ENCODE measurements at regions not wholly inside any gene's neighbourhood (a gene's known extent, or its start where the extent isn't known, plus 50 kb on each side); places are given as distances from the start of the nearest gene placed in this dataset.

DNA sequence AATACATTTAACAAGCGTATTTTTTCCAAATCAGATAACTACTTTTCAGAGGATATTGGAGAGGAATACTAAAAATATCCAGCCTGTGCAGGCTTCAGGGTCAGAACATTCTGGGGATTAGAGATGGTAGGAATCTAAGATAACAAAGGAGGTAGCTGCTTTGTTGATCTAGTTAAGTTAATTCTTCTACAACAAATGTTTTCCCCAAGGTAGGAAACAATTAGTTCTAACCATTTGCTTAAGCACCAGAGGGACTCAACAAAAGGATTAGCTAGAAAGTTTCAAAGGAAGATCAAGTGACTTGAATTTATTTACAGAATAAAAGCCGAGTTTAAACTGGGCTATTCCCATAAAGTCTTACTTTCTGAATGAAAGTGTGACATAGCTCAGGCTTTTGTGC is 524.2 kb downstream of the TMTC2 start:
- in situ Hi-C loops (cut with HindIII; ENCODE audit: low sequenced_read_pairs) = no loop called here
- TF ChIP-seq, protein P1, sequence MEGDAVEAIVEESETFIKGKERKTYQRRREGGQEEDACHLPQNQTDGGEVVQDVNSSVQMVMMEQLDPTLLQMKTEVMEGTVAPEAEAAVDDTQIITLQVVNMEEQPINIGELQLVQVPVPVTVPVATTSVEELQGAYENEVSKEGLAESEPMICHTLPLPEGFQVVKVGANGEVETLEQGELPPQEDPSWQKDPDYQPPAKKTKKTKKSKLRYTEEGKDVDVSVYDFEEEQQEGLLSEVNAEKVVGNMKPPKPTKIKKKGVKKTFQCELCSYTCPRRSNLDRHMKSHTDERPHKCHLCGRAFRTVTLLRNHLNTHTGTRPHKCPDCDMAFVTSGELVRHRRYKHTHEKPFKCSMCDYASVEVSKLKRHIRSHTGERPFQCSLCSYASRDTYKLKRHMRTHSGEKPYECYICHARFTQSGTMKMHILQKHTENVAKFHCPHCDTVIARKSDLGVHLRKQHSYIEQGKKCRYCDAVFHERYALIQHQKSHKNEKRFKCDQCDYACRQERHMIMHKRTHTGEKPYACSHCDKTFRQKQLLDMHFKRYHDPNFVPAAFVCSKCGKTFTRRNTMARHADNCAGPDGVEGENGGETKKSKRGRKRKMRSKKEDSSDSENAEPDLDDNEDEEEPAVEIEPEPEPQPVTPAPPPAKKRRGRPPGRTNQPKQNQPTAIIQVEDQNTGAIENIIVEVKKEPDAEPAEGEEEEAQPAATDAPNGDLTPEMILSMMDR (IDR thresholded peaks at IDR 0.05; ENCODE audit: low read depth, low read length, missing control alignments) = no peak
- no peak overlapping the region for H3K4me3 ChIP-seq (ENCODE audit: low read depth, low read length)
- no peak for DNase-seq (ENCODE audit: low read depth)

DNA sequence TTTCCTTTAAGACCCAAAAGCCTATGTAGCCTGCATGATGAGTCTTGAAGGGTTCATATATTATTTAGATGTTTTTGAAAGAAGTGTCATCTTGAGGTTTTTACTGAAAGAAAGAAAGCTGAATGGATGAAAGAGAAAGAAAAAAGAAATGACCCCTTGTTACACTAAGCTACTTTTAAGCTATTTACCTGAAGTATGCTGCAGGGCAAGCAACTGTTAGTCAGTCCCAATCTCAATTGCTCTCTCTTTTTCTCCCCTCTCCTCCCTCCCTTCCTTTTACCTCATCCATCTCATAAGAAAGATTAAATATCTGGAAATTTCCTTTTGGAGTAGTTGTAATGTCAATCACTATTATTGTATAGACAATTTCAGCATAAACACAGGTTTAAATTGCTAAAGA is 512.4 kb downstream of the TMTC2 start:
- in situ Hi-C loops (cut with HindIII; ENCODE audit: low sequenced_read_pairs) = no loop called here
- H3K4me3 ChIP-seq (ENCODE audit: low read depth, low read length) = no peak overlapping the region
- TF ChIP-seq, protein P1 (IDR thresholded peaks at IDR 0.05; ENCODE audit: low read depth, low read length, missing control alignments) = no peak
- DNase-seq (ENCODE audit: low read depth) = no peak

DNA sequence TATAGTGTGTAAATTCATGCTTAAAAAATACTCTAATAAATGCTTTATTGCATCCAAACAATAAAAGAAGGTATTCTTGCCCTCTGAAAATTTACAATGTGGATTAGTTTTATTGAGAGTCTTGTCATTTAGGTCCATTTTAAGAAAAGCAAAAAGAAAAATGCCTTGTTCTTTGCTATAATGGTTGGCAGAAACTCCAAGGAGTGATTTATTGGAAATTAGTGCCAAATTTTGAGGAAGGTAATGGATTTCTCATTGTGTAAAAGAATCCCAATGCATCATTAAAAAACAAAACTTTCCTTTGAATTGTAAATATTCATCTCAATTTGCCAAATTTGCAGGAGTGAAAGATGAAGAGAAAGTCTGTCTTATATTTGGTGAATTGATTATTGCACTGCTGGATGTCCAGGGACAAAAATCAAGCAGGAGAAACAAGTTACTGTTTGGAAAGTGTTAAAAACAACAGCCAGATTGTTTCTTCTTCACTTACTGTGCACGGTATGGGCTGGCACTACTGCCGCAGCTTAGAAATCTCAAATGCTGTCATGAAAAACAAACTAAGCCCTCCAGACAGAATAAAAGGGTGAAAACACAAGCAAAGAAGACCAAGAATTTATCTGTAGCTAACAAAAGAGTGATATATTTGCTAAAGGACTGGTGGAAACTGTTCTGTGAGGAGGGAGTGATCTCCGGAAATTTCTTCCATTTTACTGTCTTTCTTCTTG is 511.7 kb downstream of the TMTC2 start:
- TF ChIP-seq, protein P1 (IDR thresholded peaks at IDR 0.05; ENCODE audit: low read depth, low read length, missing control alignments) = no peak
- H3K4me3 ChIP-seq (ENCODE audit: low read depth, low read length) = no peak overlapping the region
- in situ Hi-C loops (cut with HindIII; ENCODE audit: low sequenced_read_pairs) = no loop called here
- no peak for DNase-seq (ENCODE audit: low read depth)

DNA sequence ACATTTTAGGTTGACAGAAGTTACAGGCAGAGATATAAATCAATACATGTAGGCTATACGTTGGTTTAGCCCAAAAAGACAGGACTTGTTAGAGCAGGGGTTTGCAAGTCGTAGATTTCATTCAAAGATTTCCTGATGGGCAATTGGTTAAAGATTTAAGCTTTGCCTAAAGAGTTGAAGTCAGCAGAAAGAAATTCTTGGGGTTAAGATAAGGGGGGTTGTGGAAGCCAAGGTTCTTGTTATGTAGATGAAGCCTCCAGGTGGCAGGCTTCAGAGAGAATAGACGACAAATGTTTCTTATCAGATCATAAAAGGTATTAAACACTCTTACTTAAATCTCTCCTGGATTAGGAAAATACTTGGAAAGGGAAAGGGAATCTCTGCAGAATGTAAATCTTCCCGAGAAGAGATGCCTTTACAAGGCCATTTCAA is 510.8 kb downstream of the TMTC2 start:
- DNase-seq (ENCODE audit: low read depth) = no peak
- TF ChIP-seq, protein P1 (IDR thresholded peaks at IDR 0.05; ENCODE audit: low read depth, low read length, missing control alignments) = no peak
- in situ Hi-C loops (cut with HindIII; ENCODE audit: low sequenced_read_pairs) = no loop called here
- H3K4me3 ChIP-seq (ENCODE audit: low read depth, low read length) = no peak overlapping the region

GRCh38 chr12:83196694-83197350 is 510.1 kb downstream of the TMTC2 start:
- DNase-seq (ENCODE audit: low read depth) = no peak
- TF ChIP-seq, protein P1 (IDR thresholded peaks at IDR 0.05; ENCODE audit: low read depth, low read length, missing control alignments) = no peak
- H3K4me3 ChIP-seq (ENCODE audit: low read depth, low read length) = no peak overlapping the region
- in situ Hi-C loops (cut with HindIII; ENCODE audit: low sequenced_read_pairs) = no loop called here

DNA sequence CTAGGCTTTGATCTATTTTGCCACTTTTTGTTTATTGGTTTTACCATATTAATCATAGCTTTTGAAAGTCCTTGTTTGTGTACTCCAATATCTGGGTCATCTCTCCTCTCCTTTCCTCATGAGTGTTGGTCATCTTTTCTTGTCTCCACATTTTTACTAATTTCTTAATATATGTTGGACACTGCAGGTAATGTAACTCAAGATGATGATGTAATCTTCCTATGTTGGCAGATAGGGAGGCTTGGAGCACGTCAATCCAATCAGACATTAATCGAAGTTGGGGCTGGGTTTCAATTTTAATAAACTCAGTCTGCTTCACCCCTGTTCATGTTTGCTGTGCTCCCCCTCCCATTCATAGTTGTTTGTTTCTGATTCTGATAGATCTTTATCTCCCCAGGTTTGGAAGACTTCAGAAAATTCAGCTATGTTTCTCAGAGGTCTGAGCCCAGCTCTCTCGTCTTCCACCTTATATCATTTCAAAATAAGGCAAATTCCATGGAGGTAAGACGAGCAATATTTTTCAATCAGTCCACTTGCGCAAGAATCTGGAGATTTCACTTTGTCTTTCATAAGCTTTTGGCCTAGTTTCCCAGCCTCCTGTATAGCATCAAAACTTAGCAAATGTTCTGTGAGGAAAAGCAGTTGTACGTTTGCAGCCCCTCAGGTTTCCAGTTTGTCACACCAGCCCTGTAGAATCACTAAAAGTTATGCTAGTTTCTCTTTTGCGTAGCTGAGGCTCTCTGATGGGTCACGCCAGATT is 504.1 kb downstream of the TMTC2 start:
- H3K4me3 ChIP-seq (ENCODE audit: low read depth, low read length) = no peak overlapping the region
- DNase-seq (ENCODE audit: low read depth) = no peak
- in situ Hi-C loops (cut with HindIII; ENCODE audit: low sequenced_read_pairs) = no loop called here
- TF ChIP-seq, protein P1 (IDR thresholded peaks at IDR 0.05; ENCODE audit: low read depth, low read length, missing control alignments) = no peak

Measured in astrocyte of the cerebellum (primary cell).